ENCODE measurements at regions not wholly inside any gene's neighbourhood (a gene's known extent, or its start where the extent isn't known, plus 50 kb on each side); places are given as distances from the start of the nearest gene placed in this dataset.

GRCh38 chr5:42349163-42349562 lies 74.1 kb upstream of the GHR start:
- Mint-ChIP-seq H3K27ac (ENCODE audit: unreplicated experiment) (no peak overlapping the region), H3K4me1 (no peaks in the 10 kb centered on the region), H3K9me3 (peaks cover 17% of the 10 kb centered on the region), H3K4me3 (no peak overlapping the region), H3K36me3 (ENCODE audit: low read depth) (peaks cover 5% of the 10 kb centered on the region), H3K27me3 (ENCODE audit: low read depth) (no peaks in the 10 kb centered on the region)
- DNase-seq (ENCODE audit: low read depth, low spot score): no peak
- TF ChIP-seq CTCF (conservative IDR thresholded peaks at IDR 0.05): no peak

- DNase-seq (ENCODE audit: low read depth, low spot score): no peak
- Mint-ChIP-seq H3K36me3 (ENCODE audit: low read depth) (peaks cover 5% of the 10 kb centered on the region), H3K4me1 (no peaks in the 10 kb centered on the region), H3K27ac (ENCODE audit: unreplicated experiment) (peak overlapping the region; percentile 9), H3K9me3 (peaks cover 15% of the 10 kb centered on the region), H3K27me3 (ENCODE audit: low read depth) (no peaks in the 10 kb centered on the region), H3K4me3 (no peak overlapping the region)
- TF ChIP-seq CTCF (conservative IDR thresholded peaks at IDR 0.05): no peak
Measured at GRCh38 chr5:42351956-42352355, 71.3 kb upstream of the GHR start.

- Mint-ChIP-seq H3K27me3 (ENCODE audit: low read depth) (no peaks in the 10 kb centered on the region), H3K4me1 (peaks cover 18% of the 10 kb centered on the region), H3K36me3 (ENCODE audit: low read depth) (no peaks in the 10 kb centered on the region), H3K27ac (ENCODE audit: unreplicated experiment) (no peak overlapping the region), H3K9me3 (peaks cover 6% of the 10 kb centered on the region), H3K4me3 (no peak overlapping the region)
- no peak for TF ChIP-seq CTCF (conservative IDR thresholded peaks at IDR 0.05)
- DNase-seq (ENCODE audit: low read depth, low spot score): no peak
Measured at GRCh38 chr5:42360056-42360455, 63.2 kb upstream of the GHR start.

GRCh38 chr5:42360616-42361314 lies 62.5 kb upstream of the GHR start:
- no peak for DNase-seq (ENCODE audit: low read depth, low spot score)
- Mint-ChIP-seq H3K4me1 (peaks cover 18% of the 10 kb centered on the region), H3K27ac (ENCODE audit: unreplicated experiment) (no peak overlapping the region), H3K9me3 (peaks cover 5% of the 10 kb centered on the region), H3K36me3 (ENCODE audit: low read depth) (no peaks in the 10 kb centered on the region), H3K4me3 (peak overlapping the region; percentile 12), H3K27me3 (ENCODE audit: low read depth) (no peaks in the 10 kb centered on the region)
- no peak for TF ChIP-seq CTCF (conservative IDR thresholded peaks at IDR 0.05)

GRCh38 chr5:42361315-42361688 lies 61.9 kb upstream of the GHR start:
- H3K4me1 Mint-ChIP-seq: peaks cover 18% of the 10 kb centered on the region
- peaks cover 2% of the 10 kb centered on the region for H3K9me3 Mint-ChIP-seq
- H3K27me3 Mint-ChIP-seq (ENCODE audit: low read depth): no peaks in the 10 kb centered on the region
- H3K4me3 Mint-ChIP-seq: no peak overlapping the region
- no peak overlapping the region for H3K27ac Mint-ChIP-seq (ENCODE audit: unreplicated experiment)
- no peak for DNase-seq (ENCODE audit: low read depth, low spot score)
- TF ChIP-seq CTCF (conservative IDR thresholded peaks at IDR 0.05): no peak
- no peaks in the 10 kb centered on the region for H3K36me3 Mint-ChIP-seq (ENCODE audit: low read depth)

All from neural crest cell (in vitro differentiated cells).